Neural progenitor cell (in vitro differentiated cells): ENCODE measurements at regions not wholly inside any gene's neighbourhood (a gene's known extent, or its start where the extent isn't known, plus 50 kb on each side); places are given as distances from the start of the nearest gene placed in this dataset.

Experiments used
- CTCF ChIP-seq: fragments of 200-600 bp; sonication (generic); IDR thresholded peaks from 2 replicates; pipeline ENCODE4 v1.5.1; 2017; ENCODE audit warnings: antibody characterized with exemption, mild to moderate bottlenecking
- EZH2 ChIP-seq: fragments of 200-600 bp; sonication (generic); IDR thresholded peaks from 2 replicates; pipeline ENCODE4 v1.6.1; 2017; ENCODE audit warnings: antibody characterized with exemption, mild to moderate bottlenecking, moderate library complexity

GRCh38 chr2:64718250-64718885, 64.7 kb upstream of the SERTAD2 start:
- TF ChIP-seq CTCF = no peak
- no peak for TF ChIP-seq EZH2
